ENCODE measurements at regions not wholly inside any gene's neighbourhood (a gene's known extent, or its start where the extent isn't known, plus 50 kb on each side); places are given as distances from the start of the nearest gene placed in this dataset.

DNA sequence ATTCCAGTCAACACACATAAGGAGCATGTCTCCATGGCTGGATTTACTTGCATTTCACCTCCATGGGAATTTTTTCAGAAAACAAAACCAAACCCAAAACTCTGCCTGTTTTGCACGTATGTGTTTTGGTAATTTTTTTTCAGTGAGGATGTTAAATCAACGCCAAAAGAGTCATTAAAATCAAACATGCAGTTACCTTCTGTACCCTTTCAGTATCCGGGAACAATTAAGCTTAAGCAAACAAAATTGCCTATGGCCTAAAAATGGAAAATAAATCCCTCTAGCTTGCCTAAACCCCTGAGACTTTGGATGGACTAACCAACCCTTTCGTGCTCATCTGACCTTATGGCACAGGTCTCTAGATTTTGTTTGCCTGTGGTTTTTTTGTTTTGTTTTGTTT lies 209.2 kb upstream of the KLF4 start:
- intact Hi-C loops (cut with DNase I): no loop called here
- Histone ChIP-seq H3K27me3 (ENCODE audit: insufficient read depth in 3 of 3, low read length in 2 of 3) (no peaks in the 10 kb centered on the region), H3K27ac (no peak overlapping the region), H3K4me3 (no peak overlapping the region), H3K4me1 (no peaks in the 10 kb centered on the region), H3K9me3 (no peaks in the 10 kb centered on the region), H3K36me3 (ENCODE audit: insufficient read depth in 1 of 2, low read depth in 1 of 2) (no peaks in the 10 kb centered on the region)
- ATAC-seq (no peak), DNase-seq (no peak)
- WGBS, 3 donors: 52 to 63% (median 63%) methylated on average over 4 of the region's 4 CpGs
- TF ChIP-seq, protein P1, sequence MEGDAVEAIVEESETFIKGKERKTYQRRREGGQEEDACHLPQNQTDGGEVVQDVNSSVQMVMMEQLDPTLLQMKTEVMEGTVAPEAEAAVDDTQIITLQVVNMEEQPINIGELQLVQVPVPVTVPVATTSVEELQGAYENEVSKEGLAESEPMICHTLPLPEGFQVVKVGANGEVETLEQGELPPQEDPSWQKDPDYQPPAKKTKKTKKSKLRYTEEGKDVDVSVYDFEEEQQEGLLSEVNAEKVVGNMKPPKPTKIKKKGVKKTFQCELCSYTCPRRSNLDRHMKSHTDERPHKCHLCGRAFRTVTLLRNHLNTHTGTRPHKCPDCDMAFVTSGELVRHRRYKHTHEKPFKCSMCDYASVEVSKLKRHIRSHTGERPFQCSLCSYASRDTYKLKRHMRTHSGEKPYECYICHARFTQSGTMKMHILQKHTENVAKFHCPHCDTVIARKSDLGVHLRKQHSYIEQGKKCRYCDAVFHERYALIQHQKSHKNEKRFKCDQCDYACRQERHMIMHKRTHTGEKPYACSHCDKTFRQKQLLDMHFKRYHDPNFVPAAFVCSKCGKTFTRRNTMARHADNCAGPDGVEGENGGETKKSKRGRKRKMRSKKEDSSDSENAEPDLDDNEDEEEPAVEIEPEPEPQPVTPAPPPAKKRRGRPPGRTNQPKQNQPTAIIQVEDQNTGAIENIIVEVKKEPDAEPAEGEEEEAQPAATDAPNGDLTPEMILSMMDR (IDR thresholded peaks at IDR 0.05): no peak

GRCh38 chr9:107696302-107696701 lies 206.7 kb upstream of the KLF4 start:
- no peak for ATAC-seq

GRCh38 chr9:107694390-107694789 lies 204.8 kb upstream of the KLF4 start:
- 88 to 94% (median 94%) methylated on average over 1 of the region's 1 CpG for WGBS, 3 donors
- H3K4me1 ChIP-seq: no peaks in the 10 kb centered on the region
- TF ChIP-seq, protein P1 (IDR thresholded peaks at IDR 0.05): no peak
- no peak for DNase-seq
- H3K27ac ChIP-seq: no peak overlapping the region
- peaks cover 5% of the 10 kb centered on the region for H3K9me3 ChIP-seq
- H3K36me3 ChIP-seq (ENCODE audit: insufficient read depth in 1 of 2, low read depth in 1 of 2): no peaks in the 10 kb centered on the region
- intact Hi-C loops (cut with DNase I): no loop called here
- no peak for ATAC-seq
- H3K27me3 ChIP-seq (ENCODE audit: insufficient read depth in 3 of 3, low read length in 2 of 3): no peaks in the 10 kb centered on the region
- no peak overlapping the region for H3K4me3 ChIP-seq

More at GRCh38 chr9:107696302-107696701, 206.7 kb upstream of the KLF4 start:
- Histone ChIP-seq H3K4me1 (no peaks in the 10 kb centered on the region), H3K9me3 (no peaks in the 10 kb centered on the region), H3K27me3 (ENCODE audit: insufficient read depth in 3 of 3, low read length in 2 of 3) (no peaks in the 10 kb centered on the region), H3K27ac (no peak overlapping the region), H3K4me3 (no peak overlapping the region), H3K36me3 (ENCODE audit: insufficient read depth in 1 of 2, low read depth in 1 of 2) (no peaks in the 10 kb centered on the region)
- whole genome bisulfite sequencing, 3 donors: 86 to 98% (median 96%) methylated on average over 5 of the region's 5 CpGs
- TF ChIP-seq, protein P1 (IDR thresholded peaks at IDR 0.05): no peak
- intact Hi-C loops (cut with DNase I): no loop called here
- DNase-seq: no peak

DNA sequence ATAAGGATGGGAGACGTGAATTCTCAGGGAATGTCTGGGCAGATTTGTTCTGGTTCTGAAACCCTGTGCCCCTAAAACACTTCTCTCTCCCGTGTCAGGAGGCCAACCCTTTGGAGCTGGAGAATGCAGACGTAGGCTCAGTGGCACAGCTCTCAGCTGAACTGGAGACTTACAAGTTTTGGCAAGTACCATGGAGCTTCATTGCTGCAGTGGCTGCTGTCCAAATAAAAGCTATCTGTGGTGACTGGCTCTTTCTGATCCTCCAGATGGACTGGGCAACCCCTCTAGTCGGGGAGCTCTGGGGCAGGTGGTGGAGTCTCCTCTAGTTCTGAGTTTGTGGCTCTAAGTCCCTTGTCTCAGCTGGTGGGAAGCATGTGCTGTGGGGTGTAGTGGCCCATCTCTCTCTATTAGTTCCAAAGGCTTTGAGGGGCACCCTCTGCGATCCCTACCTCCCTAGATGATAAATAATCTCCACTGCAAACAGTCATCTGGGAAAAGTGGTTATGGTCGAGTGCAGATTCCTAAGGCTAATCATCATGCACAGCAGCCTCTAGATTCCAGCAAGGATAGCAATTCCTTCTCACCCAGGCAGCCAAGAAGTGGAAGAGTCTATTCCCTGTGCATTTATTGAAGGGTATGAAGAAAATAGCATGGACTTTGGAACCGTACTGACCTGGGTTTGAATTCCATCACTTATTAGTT lies 204.2 kb upstream of the KLF4 start:
- ATAC-seq (peak in 1 of 4 donors; percentile 20), DNase-seq (no peak)
- H3K9me3 ChIP-seq: peaks cover 7% of the 10 kb centered on the region
- no peaks in the 10 kb centered on the region for H3K4me1 ChIP-seq
- no peak overlapping the region for H3K27ac ChIP-seq
- no peaks in the 10 kb centered on the region for H3K27me3 ChIP-seq (ENCODE audit: insufficient read depth in 3 of 3, low read length in 2 of 3)
- TF ChIP-seq, protein P1 (IDR thresholded peaks at IDR 0.05): no peak
- WGBS, 3 donors: 27 to 39% (median 38%) methylated on average over 7 of the region's 7 CpGs
- intact Hi-C loops (cut with DNase I): no loop called here
- no peak overlapping the region for H3K4me3 ChIP-seq
- H3K36me3 ChIP-seq (ENCODE audit: insufficient read depth in 1 of 2, low read depth in 1 of 2): no peaks in the 10 kb centered on the region

GRCh38 chr9:107691664-107692063 lies 202.1 kb upstream of the KLF4 start:
- H3K4me1 ChIP-seq: no peaks in the 10 kb centered on the region
- no peak overlapping the region for H3K27ac ChIP-seq
- H3K27me3 ChIP-seq (ENCODE audit: insufficient read depth in 3 of 3, low read length in 2 of 3): no peaks in the 10 kb centered on the region
- DNase-seq (no peak), ATAC-seq (no peak)
- H3K4me3 ChIP-seq: no peak overlapping the region
- H3K9me3 ChIP-seq: peaks cover 7% of the 10 kb centered on the region
- intact Hi-C loops (cut with DNase I): no loop called here
- TF ChIP-seq, protein P1 (IDR thresholded peaks at IDR 0.05): no peak
- H3K36me3 ChIP-seq (ENCODE audit: insufficient read depth in 1 of 2, low read depth in 1 of 2): no peaks in the 10 kb centered on the region
- WGBS, 3 donors: 51 to 73% (median 52%) methylated on average over 2 of the region's 2 CpGs
